Heart left ventricle (tissue), 13 donors: ENCODE measurements at regions not wholly inside any gene's neighbourhood (a gene's known extent, or its start where the extent isn't known, plus 50 kb on each side); places are given as distances from the start of the nearest gene placed in this dataset.

Experiments
- POLR2A ChIP-seq, 2 donors: fragments of 450-650 bp; IDR thresholded peaks; one replicate each; pipeline ENCODE4 v1.6.1; 2017; ENCODE audit warnings: antibody characterized with exemption in 2 of 2, mild to moderate bottlenecking in 2 of 2, moderate library complexity in 2 of 2
- TF ChIP-seq, protein P1 (sequence below), 12 donors: fragments of 200-600 bp; sonication (generic) in 4 of 12; IDR thresholded peaks; one replicate each; pipeline versions ENCODE4 v1.5.0 to v1.8.0; 2018 to 2022; ENCODE audit warnings: antibody characterized with exemption in 12 of 12, mild to moderate bottlenecking in 5 of 12
- donor health status: ischemic (EF 13 %, LVEDD 7.1; RV severe dilation, severe dysfunction).
- donor health status: DM: no; HTN: yes; CAD: no.
- donor health status: DM: no; HTN: no; CAD: no.
- donor health status: ischemic (EF 25% LVEDD 6.9; RV normal size, moderate dysfunction).
- donor health status: ischemic (EF 25% LVEDD 5.7; RV mildly dilated, moderate dysfunction).
- donor health status: ischemic (EF 35%, LVEDD 5.7; RV mildly dilated, moderate dysfunction).
- donor health status: nonischemic (EF 11% LVEDD 7.7; RV severe dilation, severe dysfunction).
- donor health status: DM: yes; HTN: yes; CAD: no.
- donor health status: PGD.
- donor health status: ischemic (EF 29% LVEDD 5.4; RV normal size, mild dysfunction).
- donor health status: nonischemic (EF 23%, LVEDD 6.1; RV moderate dilation, normal function).

DNA sequence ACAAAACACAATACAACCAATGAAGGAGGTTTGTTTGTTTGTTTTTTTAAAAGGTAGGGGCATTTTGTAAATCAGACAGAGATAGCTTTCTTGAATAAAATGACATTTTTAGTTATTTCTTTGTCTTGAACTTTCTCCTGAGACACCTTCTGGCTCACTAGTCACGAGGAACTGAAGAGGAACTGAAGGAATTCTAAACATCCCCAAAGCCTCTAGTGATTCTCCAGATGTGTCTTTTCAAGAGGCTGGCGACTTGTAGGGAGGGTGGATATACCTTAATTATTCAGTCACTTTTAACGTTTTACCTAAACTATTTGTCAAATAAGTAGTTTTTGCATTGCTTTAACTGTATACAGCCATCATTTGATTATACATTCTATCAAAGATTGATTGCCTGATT lies 211.2 kb upstream of the LRIG3 start:
- TF ChIP-seq, protein P1, sequence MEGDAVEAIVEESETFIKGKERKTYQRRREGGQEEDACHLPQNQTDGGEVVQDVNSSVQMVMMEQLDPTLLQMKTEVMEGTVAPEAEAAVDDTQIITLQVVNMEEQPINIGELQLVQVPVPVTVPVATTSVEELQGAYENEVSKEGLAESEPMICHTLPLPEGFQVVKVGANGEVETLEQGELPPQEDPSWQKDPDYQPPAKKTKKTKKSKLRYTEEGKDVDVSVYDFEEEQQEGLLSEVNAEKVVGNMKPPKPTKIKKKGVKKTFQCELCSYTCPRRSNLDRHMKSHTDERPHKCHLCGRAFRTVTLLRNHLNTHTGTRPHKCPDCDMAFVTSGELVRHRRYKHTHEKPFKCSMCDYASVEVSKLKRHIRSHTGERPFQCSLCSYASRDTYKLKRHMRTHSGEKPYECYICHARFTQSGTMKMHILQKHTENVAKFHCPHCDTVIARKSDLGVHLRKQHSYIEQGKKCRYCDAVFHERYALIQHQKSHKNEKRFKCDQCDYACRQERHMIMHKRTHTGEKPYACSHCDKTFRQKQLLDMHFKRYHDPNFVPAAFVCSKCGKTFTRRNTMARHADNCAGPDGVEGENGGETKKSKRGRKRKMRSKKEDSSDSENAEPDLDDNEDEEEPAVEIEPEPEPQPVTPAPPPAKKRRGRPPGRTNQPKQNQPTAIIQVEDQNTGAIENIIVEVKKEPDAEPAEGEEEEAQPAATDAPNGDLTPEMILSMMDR (IDR thresholded peaks at IDR 0.05), result no peak
- TF ChIP-seq POLR2A (IDR thresholded peaks at IDR 0.05), result no peak
